ENCODE measurements at regions not wholly inside any gene's neighbourhood (a gene's known extent, or its start where the extent isn't known, plus 50 kb on each side); places are given as distances from the start of the nearest gene placed in this dataset.

DNA sequence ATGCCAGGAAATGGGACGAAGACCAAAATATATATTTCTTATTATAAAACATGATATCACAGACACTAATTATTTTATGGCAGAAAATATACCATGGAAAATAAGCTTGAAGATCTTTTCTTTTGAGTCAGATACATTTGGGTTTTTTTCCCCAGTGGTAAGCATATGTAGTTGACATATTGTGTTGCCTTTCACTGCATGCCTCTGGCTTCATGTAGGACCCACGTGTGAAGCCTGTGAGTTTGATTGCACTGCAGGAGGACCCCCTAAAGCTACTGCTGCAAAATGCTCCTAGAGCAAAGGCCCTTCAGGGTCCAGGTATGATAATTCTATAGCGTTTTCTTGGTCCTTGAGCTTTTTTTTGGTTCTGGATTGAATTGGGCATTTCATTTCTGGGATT is 190.7 kb upstream of the KIRREL3 start:
- no peaks in the 10 kb centered on the region for H3K4me1 ChIP-seq (ENCODE audit: control insufficient read depth, insufficient read depth, low read length)
- dilution Hi-C loops (cut with HindIII; ENCODE audit: low sequenced_read_pairs, unreplicated experiment) (no loop called here), in situ Hi-C loops (cut with MboI; ENCODE audit: low sequenced_read_pairs) (no loop called here), intact Hi-C loops (cut with micrococcal nuclease) (no loop called here)
- H3K9me1 ChIP-seq (ENCODE audit: insufficient read depth, low read length), result no peaks in the 10 kb centered on the region
- H2BK20ac ChIP-seq (ENCODE audit: low read depth, low read length), result no peak overlapping the region
- H4K8ac ChIP-seq (ENCODE audit: low read depth in 2 of 2, low read length in 2 of 2), result no peak overlapping the region
- no peak overlapping the region for H3K18ac ChIP-seq (ENCODE audit: low read depth, low read length)
- no peaks in the 10 kb centered on the region; the same call in 1 of the 2 replicates for H3K27me3 ChIP-seq (ENCODE audit: control insufficient read depth, insufficient read depth, low read length)
- no peak overlapping the region for H2AK9ac ChIP-seq (replicated peaks; ENCODE audit: low read depth, low read length, poor library complexity)
- H3K9ac ChIP-seq (ENCODE audit: low read depth, low read length), result no peak overlapping the region
- H3K23ac ChIP-seq (ENCODE audit: low read depth, low read length), result no peak overlapping the region
- no peak overlapping the region for H4K91ac ChIP-seq (ENCODE audit: insufficient read depth, low read depth, low read length)
- POLR2A ChIA-PET (ENCODE audit: unreplicated experiment), result no interaction called here
- H4K5ac ChIP-seq (ENCODE audit: low read depth, low read length), result no peak overlapping the region
- H2AFZ ChIP-seq (replicated peaks; ENCODE audit: low read length, poor library complexity), result no peak overlapping the region
- BruUV-seq (replicated peaks), result no TSS peak
- H3K14ac ChIP-seq (replicated peaks; ENCODE audit: low read depth, low read length), result no peak overlapping the region
- TF ChIP-seq USF2 (IDR thresholded peaks at IDR 0.05; ENCODE audit: low read depth, low read length), result no peak
- no peak for TF ChIP-seq RFX5 (IDR thresholded peaks at IDR 0.05; ENCODE audit: low read depth, low read length)
- no peak for TF ChIP-seq RCOR1 (IDR thresholded peaks at IDR 0.05; ENCODE audit: insufficient replicate concordance, low read length)
- no peak for TF ChIP-seq SMC3 (IDR thresholded peaks at IDR 0.05; ENCODE audit: low read depth, low read length)
- no peak for TF ChIP-seq ELK1 (IDR thresholded peaks at IDR 0.05; ENCODE audit: borderline replicate concordance, low read depth, low read length)
- TF ChIP-seq CHD1 (IDR thresholded peaks at IDR 0.05; ENCODE audit: low read depth, low read length), result no peak
- H4K20me1 ChIP-seq (ENCODE audit: insufficient read depth, low read length), result no peaks in the 10 kb centered on the region
- no peak overlapping the region for H3K4me3 ChIP-seq (ENCODE audit: insufficient read depth, low read depth, low read length)
- no peak overlapping the region for H3K27ac ChIP-seq (ENCODE audit: insufficient read depth, low read length)
- H2BK120ac ChIP-seq (ENCODE audit: low read depth, low read length), result no peak overlapping the region
- H3K36me3 ChIP-seq (ENCODE audit: control insufficient read depth, insufficient read depth, low read length), result no peaks in the 10 kb centered on the region
- no peak overlapping the region for H2BK5ac ChIP-seq (ENCODE audit: low read depth, low read length, poor library complexity, severe bottlenecking)
- no peak overlapping the region for H2AK5ac ChIP-seq (ENCODE audit: low read depth, low read length)
- no peaks in the 10 kb centered on the region for H3K9me3 ChIP-seq (ENCODE audit: control insufficient read depth, insufficient read depth, low read length)
- CTCF ChIA-PET, result no interaction called here
- H2BK15ac ChIP-seq (ENCODE audit: low read depth, low read length), result no peak overlapping the region
- 0% methylated on average over 1 of the region's 3 CpGs; no CpG with 5 or more reads in 1 of the 2 experiments for WGBS, 2 experiments (ENCODE audit: extremely low coverage in 2 of 2, insufficient read length in 1 of 2)
- no peak overlapping the region for H3K4ac ChIP-seq (ENCODE audit: low read depth, low read length)
- DNase-seq, result no peak
- no peak overlapping the region for H3K56ac ChIP-seq (ENCODE audit: extremely low read depth, insufficient read depth, low read length)
- no peak overlapping the region for H3K4me2 ChIP-seq (ENCODE audit: low read depth, low read length)
- no peaks in the 10 kb centered on the region for H3K79me1 ChIP-seq (ENCODE audit: low read depth in 1 of 2, low read length in 2 of 2)
- ATAC-seq (ENCODE audit: low read depth), result no peak
